GM19351 (cell line): ENCODE measurements at regions not wholly inside any gene's neighbourhood (a gene's known extent, or its start where the extent isn't known, plus 50 kb on each side); places are given as distances from the start of the nearest gene placed in this dataset.

Source experiments
- ATAC-seq: cut with Tn5 transposase; IDR thresholded peaks from one replicate; pipeline ENCODE4 v1.9.1; 2021; ENCODE audit warnings: mild to moderate bottlenecking, moderate library complexity; ENCODE audit not compliant: unreplicated experiment

- no peak for ATAC-seq
Measured at GRCh38 chr3:72336114-72336651, 512.1 kb downstream of the SHQ1 start.

GRCh38 chr3:72335458-72336095 lies 512.7 kb downstream of the SHQ1 start:
- no peak for ATAC-seq

- no peak for ATAC-seq
Measured at GRCh38 chr3:72334681-72335457, 513.4 kb downstream of the SHQ1 start.

- ATAC-seq, result no peak
Measured at GRCh38 chr3:72332689-72333088, 515.6 kb downstream of the SHQ1 start.

- ATAC-seq, result no peak
Measured at GRCh38 chr3:72332036-72332435, 516.2 kb downstream of the SHQ1 start.

- ATAC-seq, result no peak
Measured at GRCh38 chr3:72331076-72331475, 517.2 kb downstream of the SHQ1 start.

- no peak for ATAC-seq
Measured at GRCh38 chr3:72329354-72329753, 518.9 kb downstream of the SHQ1 start.

- no peak for ATAC-seq
Measured at GRCh38 chr3:72328755-72329277, 519.4 kb downstream of the SHQ1 start.

GRCh38 chr3:72327008-72327407 lies 521.2 kb downstream of the SHQ1 start:
- ATAC-seq, result no peak

- ATAC-seq, result no peak
Measured at GRCh38 chr3:72324253-72324811, 523.9 kb downstream of the SHQ1 start.

- ATAC-seq, result no peak
Measured at GRCh38 chr3:72323773-72324172, 524.5 kb downstream of the SHQ1 start.

- no peak for ATAC-seq
Measured at GRCh38 chr3:72322264-72322976, 525.8 kb downstream of the SHQ1 start.

- no peak for ATAC-seq
Measured at GRCh38 chr3:72320955-72321303, 527.3 kb downstream of the SHQ1 start.

- no peak for ATAC-seq
Measured at GRCh38 chr3:72320095-72320954, 527.9 kb downstream of the SHQ1 start.

- ATAC-seq, result no peak
Measured at GRCh38 chr3:72319194-72320094, 528.8 kb downstream of the SHQ1 start.

GRCh38 chr3:72318504-72319193 lies 529.6 kb downstream of the SHQ1 start:
- ATAC-seq, result no peak

- ATAC-seq, result no peak
Measured at GRCh38 chr3:72317491-72317890, 530.8 kb downstream of the SHQ1 start.

- ATAC-seq, result no peak
Measured at GRCh38 chr3:72316501-72317279, 531.6 kb downstream of the SHQ1 start.
